ENCODE measurements at regions not wholly inside any gene's neighbourhood (a gene's known extent, or its start where the extent isn't known, plus 50 kb on each side); places are given as distances from the start of the nearest gene placed in this dataset.

- H3K27ac ChIP-seq = no peak overlapping the region
- TF ChIP-seq, protein P1, sequence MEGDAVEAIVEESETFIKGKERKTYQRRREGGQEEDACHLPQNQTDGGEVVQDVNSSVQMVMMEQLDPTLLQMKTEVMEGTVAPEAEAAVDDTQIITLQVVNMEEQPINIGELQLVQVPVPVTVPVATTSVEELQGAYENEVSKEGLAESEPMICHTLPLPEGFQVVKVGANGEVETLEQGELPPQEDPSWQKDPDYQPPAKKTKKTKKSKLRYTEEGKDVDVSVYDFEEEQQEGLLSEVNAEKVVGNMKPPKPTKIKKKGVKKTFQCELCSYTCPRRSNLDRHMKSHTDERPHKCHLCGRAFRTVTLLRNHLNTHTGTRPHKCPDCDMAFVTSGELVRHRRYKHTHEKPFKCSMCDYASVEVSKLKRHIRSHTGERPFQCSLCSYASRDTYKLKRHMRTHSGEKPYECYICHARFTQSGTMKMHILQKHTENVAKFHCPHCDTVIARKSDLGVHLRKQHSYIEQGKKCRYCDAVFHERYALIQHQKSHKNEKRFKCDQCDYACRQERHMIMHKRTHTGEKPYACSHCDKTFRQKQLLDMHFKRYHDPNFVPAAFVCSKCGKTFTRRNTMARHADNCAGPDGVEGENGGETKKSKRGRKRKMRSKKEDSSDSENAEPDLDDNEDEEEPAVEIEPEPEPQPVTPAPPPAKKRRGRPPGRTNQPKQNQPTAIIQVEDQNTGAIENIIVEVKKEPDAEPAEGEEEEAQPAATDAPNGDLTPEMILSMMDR (conservative IDR thresholded peaks at IDR 0.05) = no peak
- no peak for TF ChIP-seq ZFX (IDR thresholded peaks at IDR 0.05)
Measured at GRCh38 chr22:19619144-19620009, 94.9 kb upstream of the SEPTIN5 start.

DNA sequence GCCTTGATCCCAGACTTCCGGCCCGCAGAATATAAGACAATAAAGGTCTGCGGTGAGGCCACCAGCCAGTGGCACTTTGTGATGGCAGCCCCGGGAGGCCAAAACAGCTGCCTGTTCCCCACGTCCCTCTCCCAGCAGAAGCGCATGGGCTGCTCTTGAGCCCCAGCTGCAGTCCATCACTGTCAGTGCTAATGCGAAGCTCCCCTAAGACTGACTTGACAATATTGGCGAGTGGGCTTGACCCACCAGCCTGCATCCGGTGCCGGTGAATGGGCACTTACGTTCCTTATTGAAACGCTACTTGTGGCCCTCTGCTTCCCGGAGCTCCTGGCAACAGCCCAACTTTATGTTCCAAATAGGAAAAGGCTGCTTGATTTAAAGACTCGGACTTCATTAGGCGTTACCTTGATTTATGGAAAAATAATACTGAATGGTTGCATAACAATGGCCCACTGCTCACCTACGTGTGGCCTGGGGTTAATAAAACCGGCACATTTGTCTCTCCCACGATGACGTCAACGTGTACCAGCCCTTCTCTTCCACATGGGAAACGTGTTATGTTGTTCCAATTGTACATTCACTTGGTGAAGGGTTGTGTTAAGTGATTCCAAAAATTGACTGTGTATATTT lies 93.4 kb upstream of the SEPTIN5 start:
- TF ChIP-seq ZFX (IDR thresholded peaks at IDR 0.05) = no peak
- TF ChIP-seq, protein P1 (conservative IDR thresholded peaks at IDR 0.05) = no peak
- no peak overlapping the region for H3K27ac ChIP-seq

- H3K27ac ChIP-seq = no peak overlapping the region
- TF ChIP-seq, protein P1 (conservative IDR thresholded peaks at IDR 0.05) = no peak
- no peak for TF ChIP-seq ZFX (IDR thresholded peaks at IDR 0.05)
Measured at GRCh38 chr22:19621373-19622060, 92.8 kb upstream of the SEPTIN5 start.

- no peak overlapping the region for H3K27ac ChIP-seq
Measured at GRCh38 chr22:19622061-19622441, 92.3 kb upstream of the SEPTIN5 start.

GRCh38 chr22:19625331-19626041 lies 88.8 kb upstream of the SEPTIN5 start:
- no peak for TF ChIP-seq ZFX (IDR thresholded peaks at IDR 0.05)
- H3K27ac ChIP-seq = no peak overlapping the region

More at GRCh38 chr22:19622061-19622441, 92.3 kb upstream of the SEPTIN5 start:
- no peak for TF ChIP-seq ZFX (IDR thresholded peaks at IDR 0.05)
- TF ChIP-seq, protein P1 (conservative IDR thresholded peaks at IDR 0.05) = no peak

DNA sequence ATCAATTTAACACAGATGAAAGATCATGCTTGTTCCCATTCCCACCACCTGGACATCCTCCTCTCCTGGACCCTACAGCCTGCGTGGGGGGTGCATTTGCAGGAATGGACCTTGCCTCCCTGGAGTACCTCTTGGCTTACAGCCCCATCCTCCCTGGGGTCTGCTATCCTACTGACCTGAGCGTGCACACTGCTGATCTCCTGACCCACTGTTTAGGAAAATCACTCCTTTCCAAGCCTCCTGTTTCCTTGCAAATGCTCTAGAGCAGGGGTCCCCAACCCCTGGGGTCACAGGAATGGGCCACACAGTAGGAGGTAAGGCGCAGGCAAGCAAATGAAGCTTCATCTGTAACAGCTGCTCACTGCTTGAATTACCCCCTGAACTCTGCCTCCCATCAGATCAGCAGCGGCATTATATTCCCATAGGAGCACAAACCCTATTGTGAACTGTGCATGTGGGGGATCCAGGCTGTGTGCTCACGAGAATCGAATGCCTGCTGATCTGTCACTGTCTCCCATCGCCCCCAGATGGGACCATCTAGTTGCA lies 88.2 kb upstream of the SEPTIN5 start:
- no peak overlapping the region for H3K27ac ChIP-seq
- TF ChIP-seq, protein P1 (conservative IDR thresholded peaks at IDR 0.05) = no peak
- no peak for TF ChIP-seq ZFX (IDR thresholded peaks at IDR 0.05)

- no peak overlapping the region for H3K27ac ChIP-seq
- TF ChIP-seq ZFX (IDR thresholded peaks at IDR 0.05) = no peak
- TF ChIP-seq, protein P1 (conservative IDR thresholded peaks at IDR 0.05) = no peak
Measured at GRCh38 chr22:19626666-19627065, 87.6 kb upstream of the SEPTIN5 start.

Data from C4-2B (cell line).